Activated T-helper 17 cell treated with anti-CD3 and anti-CD28 coated beads, Interleukin-2, amount 50 U/mL, for 72 hours (primary cell): ENCODE measurements at regions not wholly inside any gene's neighbourhood (a gene's known extent, or its start where the extent isn't known, plus 50 kb on each side); places are given as distances from the start of the nearest gene placed in this dataset.

ENCODE experiments used
- ATAC-seq: fragments of 150-1000 bp; cut with Tn5 transposase; replicated peaks from 2 replicates; pipeline ENCODE4 v1.10.0; 2021; ENCODE audit warnings: mild to moderate bottlenecking, moderate library complexity
- H3K27ac Mint-ChIP-seq: one replicate; pipeline ENCODE4 v1.8.0; 2022; ENCODE audit warnings: mixed read lengths
- H3K27me3 Mint-ChIP-seq: one replicate; pipeline ENCODE4 v1.8.0; 2022; ENCODE audit warnings: mixed read lengths
- H3K36me3 Mint-ChIP-seq: one replicate; pipeline ENCODE4 v1.8.0; 2022; ENCODE audit warnings: low read depth, mild to moderate bottlenecking, mixed read lengths
- H3K4me1 Mint-ChIP-seq: one replicate; pipeline ENCODE4 v1.8.0; 2022; ENCODE audit warnings: mixed read lengths
- H3K4me3 Mint-ChIP-seq: one replicate; pipeline ENCODE4 v1.8.0; 2022; ENCODE audit warnings: mild to moderate bottlenecking, mixed read lengths
- H3K9me3 Mint-ChIP-seq: one replicate; pipeline ENCODE4 v1.8.0; 2022; ENCODE audit warnings: mixed read lengths

DNA sequence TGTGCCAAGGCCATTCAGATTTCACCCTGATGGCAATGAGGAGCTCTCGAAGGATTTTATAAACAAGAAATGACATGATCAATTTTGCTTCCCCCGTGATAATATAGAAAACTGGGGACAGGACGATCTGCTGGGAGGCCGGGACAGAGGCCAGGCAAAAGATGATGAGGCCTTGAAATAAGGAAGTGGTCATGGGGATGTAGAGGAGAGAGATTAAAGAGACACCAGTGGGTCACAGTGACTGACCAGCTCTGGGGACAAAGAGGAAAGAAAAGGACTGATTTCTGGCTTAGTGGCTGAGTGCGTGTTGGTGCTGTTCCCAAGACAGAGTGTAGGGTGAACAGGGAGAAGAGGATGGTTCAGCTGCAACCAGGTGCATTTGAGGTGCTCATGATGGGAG, 68.7 kb upstream of the FLT1 start:
- no peak for ATAC-seq
- Mint-ChIP-seq H3K9me3 (no peaks in the 10 kb centered on the region), H3K4me3 (no peak overlapping the region), H3K4me1 (no peaks in the 10 kb centered on the region), H3K27ac (no peak overlapping the region), H3K27me3 (peaks cover 6% of the 10 kb centered on the region), H3K36me3 (no peaks in the 10 kb centered on the region)

- peaks cover 6% of the 10 kb centered on the region for H3K27me3 Mint-ChIP-seq
- H3K4me1 Mint-ChIP-seq: no peaks in the 10 kb centered on the region
- no peak overlapping the region for H3K4me3 Mint-ChIP-seq
- no peak for ATAC-seq
- no peaks in the 10 kb centered on the region for H3K36me3 Mint-ChIP-seq
- H3K9me3 Mint-ChIP-seq: no peaks in the 10 kb centered on the region
- no peak overlapping the region for H3K27ac Mint-ChIP-seq
These were observed 65.7 kb upstream of the FLT1 start for GRCh38 chr13:28560612-28561011.

- ATAC-seq: no peak
- Mint-ChIP-seq H3K27ac (no peak overlapping the region), H3K27me3 (peaks cover 10% of the 10 kb centered on the region), H3K4me3 (no peak overlapping the region), H3K4me1 (no peaks in the 10 kb centered on the region), H3K36me3 (no peaks in the 10 kb centered on the region), H3K9me3 (no peaks in the 10 kb centered on the region)
These were observed 64.8 kb upstream of the FLT1 start for GRCh38 chr13:28559636-28560259.

- Mint-ChIP-seq H3K9me3 (no peaks in the 10 kb centered on the region), H3K4me1 (no peaks in the 10 kb centered on the region), H3K27me3 (peaks cover 10% of the 10 kb centered on the region), H3K4me3 (no peak overlapping the region), H3K36me3 (no peaks in the 10 kb centered on the region), H3K27ac (no peak overlapping the region)
- no peak for ATAC-seq
These were observed 63.6 kb upstream of the FLT1 start for GRCh38 chr13:28558567-28558966.

DNA sequence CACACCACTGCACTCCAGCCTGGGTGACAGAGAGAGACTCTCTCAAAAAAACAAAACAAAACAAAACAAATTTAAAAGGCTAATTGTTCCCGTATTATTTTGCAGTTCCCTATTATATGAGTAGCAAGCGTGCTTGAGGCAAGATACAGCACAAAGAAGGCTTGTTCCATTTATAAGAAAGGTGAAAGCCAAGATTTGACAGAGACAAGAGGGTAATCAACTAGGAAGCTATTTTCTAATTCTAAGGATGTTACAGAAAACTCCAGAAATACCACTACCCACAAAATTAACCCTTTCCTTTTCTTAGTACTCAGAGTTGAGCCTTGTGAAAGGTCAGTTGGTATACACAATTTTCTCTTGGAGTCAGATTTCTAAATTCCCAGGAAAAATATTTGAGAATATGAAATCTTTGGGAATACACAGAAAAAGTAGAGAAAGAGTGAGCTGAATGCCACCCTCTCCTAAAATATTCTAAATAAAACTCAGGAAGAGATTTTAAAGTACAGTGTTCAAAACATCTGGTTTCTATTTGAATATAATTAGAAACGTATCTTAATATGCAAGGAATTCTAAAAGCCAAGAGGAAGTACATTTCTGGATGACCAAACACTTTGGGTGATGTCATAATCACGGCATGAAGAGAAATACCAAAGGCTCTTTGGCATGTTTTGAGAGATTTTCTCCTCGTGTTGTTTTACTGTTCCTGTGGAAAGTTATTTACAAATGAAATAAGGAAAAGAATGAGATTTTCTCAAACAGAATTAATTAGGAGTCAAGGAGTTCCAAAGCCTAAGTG, 63.0 kb upstream of the FLT1 start:
- H3K9me3 Mint-ChIP-seq: no peaks in the 10 kb centered on the region
- H3K4me1 Mint-ChIP-seq: no peaks in the 10 kb centered on the region
- no peak for ATAC-seq
- peaks cover 10% of the 10 kb centered on the region for H3K27me3 Mint-ChIP-seq
- no peak overlapping the region for H3K27ac Mint-ChIP-seq
- H3K36me3 Mint-ChIP-seq: no peaks in the 10 kb centered on the region
- no peak overlapping the region for H3K4me3 Mint-ChIP-seq

DNA sequence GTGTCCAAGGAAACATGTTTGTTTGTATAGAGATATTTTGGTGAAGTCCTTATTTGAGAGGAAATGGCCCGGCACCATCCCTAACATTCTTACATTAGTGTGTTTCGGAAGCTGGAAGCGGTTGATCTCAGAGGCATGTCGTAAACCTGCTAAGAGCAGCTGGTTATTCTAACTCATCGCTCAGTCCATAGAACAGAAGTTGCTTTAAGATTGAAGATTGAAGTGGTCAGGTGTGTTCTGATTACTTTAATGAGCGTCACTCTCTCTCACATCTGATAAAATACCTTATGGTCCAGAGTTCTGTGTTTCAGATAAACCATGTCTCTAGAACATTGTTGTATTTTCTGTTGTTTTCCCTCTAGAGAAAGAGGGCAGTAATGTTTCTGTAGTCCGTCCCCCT, 60.2 kb upstream of the FLT1 start:
- no peak overlapping the region for H3K27ac Mint-ChIP-seq
- H3K4me3 Mint-ChIP-seq: no peak overlapping the region
- no peak for ATAC-seq
- H3K9me3 Mint-ChIP-seq: no peaks in the 10 kb centered on the region
- H3K4me1 Mint-ChIP-seq: peaks cover 5% of the 10 kb centered on the region
- H3K27me3 Mint-ChIP-seq: peaks cover 18% of the 10 kb centered on the region
- H3K36me3 Mint-ChIP-seq: no peaks in the 10 kb centered on the region

GRCh38 chr13:28553971-28554370, 59.0 kb upstream of the FLT1 start:
- H3K4me3 Mint-ChIP-seq: no peak overlapping the region
- no peak for ATAC-seq
- H3K27ac Mint-ChIP-seq: no peak overlapping the region
- H3K36me3 Mint-ChIP-seq: no peaks in the 10 kb centered on the region
- H3K4me1 Mint-ChIP-seq: peaks cover 5% of the 10 kb centered on the region
- H3K27me3 Mint-ChIP-seq: peaks cover 20% of the 10 kb centered on the region
- no peaks in the 10 kb centered on the region for H3K9me3 Mint-ChIP-seq

DNA sequence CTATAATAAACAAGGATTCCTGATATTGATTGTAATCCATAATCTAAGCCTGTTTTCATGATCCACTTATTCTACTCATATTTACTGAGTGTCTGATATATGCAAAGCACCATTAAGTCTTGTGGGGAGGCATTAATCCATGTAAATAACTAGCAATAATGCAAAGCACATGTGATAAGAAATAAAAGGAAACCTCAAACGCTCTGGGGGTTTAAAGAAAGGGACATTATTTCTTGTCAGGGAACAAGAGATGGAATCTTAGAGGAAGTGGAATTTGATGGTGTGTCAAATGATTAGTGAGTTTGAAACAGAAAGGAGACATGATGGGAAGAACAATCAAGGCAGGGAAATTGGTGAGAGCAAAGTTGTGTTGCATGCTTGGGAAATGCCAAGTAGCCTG, 57.4 kb upstream of the FLT1 start:
- Mint-ChIP-seq H3K27me3 (peaks cover 30% of the 10 kb centered on the region), H3K9me3 (no peaks in the 10 kb centered on the region)

DNA sequence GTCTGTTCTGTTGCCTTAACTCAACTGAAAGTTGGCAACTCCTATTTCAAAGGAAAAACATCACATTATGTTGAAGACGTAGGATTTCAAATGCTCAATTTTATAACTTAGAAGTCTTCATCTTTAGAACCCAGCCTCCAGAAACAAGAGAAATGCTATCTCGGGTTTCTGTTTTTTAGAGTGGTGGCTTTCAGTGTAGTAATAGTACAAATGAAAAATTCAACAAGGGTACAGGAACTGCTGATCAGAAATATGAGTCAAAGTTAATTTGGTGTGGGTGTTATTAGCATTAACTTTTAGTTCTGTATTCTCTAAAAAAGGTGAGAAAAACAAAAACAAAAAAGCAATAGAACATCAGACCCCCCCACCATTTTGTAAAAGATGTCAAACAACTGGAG, 56.6 kb upstream of the FLT1 start:
- ATAC-seq: peak; percentile 71
- peak overlapping the region; percentile 7 for H3K4me3 Mint-ChIP-seq
- H3K9me3 Mint-ChIP-seq: no peaks in the 10 kb centered on the region
- H3K27me3 Mint-ChIP-seq: peaks cover 31% of the 10 kb centered on the region
- H3K36me3 Mint-ChIP-seq: no peaks in the 10 kb centered on the region
- peak overlapping the region; percentile 4 for H3K27ac Mint-ChIP-seq
- H3K4me1 Mint-ChIP-seq: peaks cover 5% of the 10 kb centered on the region

More for the DNA sequence above, 57.4 kb upstream of the FLT1 start:
- Mint-ChIP-seq H3K4me3 (no peak overlapping the region), H3K36me3 (no peaks in the 10 kb centered on the region), H3K27ac (no peak overlapping the region), H3K4me1 (peaks cover 5% of the 10 kb centered on the region)
- no peak for ATAC-seq

DNA sequence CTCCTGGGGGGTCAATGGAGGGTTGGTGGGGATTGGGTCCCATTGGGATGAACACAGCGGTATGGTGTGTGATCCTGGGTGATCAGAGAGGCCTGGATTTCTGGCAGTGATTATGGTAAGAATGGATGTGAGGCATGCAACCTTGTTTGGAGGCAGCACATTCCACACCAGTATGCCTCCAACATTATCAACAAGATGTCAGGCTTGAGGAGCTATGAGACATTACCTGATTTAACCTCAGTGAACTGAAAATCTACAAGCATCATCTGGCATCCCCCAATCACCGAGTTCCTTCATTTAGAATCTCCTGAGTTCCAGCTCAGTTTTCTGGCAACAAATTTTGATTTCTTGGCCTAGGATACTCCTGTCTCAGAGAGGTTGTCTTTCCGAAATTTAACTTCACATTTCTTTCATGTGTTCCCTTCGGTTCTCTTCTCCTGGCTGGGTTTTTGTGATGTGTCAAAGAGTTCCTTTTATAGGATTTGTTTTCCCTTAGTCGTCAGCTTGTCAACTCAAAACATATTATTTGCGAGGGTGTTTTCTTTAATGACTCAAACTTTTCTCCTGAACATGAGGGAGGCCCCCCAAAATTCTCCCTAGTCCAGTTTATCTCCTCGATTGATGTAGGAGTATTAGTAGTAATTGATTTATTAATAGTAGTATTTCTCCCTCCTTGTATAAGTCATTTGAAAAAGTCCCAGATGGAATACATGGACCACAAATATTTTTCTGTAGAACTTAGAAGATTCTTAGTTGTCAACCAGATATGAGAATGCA, 56.0 kb upstream of the FLT1 start:
- Mint-ChIP-seq H3K4me1 (peaks cover 5% of the 10 kb centered on the region), H3K27ac (peak overlapping the region; percentile 4), H3K4me3 (peak overlapping the region; percentile 7), H3K36me3 (no peaks in the 10 kb centered on the region), H3K27me3 (peaks cover 31% of the 10 kb centered on the region), H3K9me3 (no peaks in the 10 kb centered on the region)
- ATAC-seq: peak; percentile 56

GRCh38 chr13:28550091-28550490, 55.2 kb upstream of the FLT1 start:
- Mint-ChIP-seq H3K27ac (peak overlapping the region; percentile 4), H3K4me3 (no peak overlapping the region), H3K4me1 (peaks cover 5% of the 10 kb centered on the region), H3K9me3 (no peaks in the 10 kb centered on the region), H3K36me3 (no peaks in the 10 kb centered on the region), H3K27me3 (peaks cover 31% of the 10 kb centered on the region)
- ATAC-seq: no peak

GRCh38 chr13:28548872-28549271, 53.9 kb upstream of the FLT1 start:
- peaks cover 5% of the 10 kb centered on the region for H3K4me1 Mint-ChIP-seq
- H3K27ac Mint-ChIP-seq: no peak overlapping the region
- peaks cover 36% of the 10 kb centered on the region for H3K27me3 Mint-ChIP-seq
- ATAC-seq: no peak
- H3K36me3 Mint-ChIP-seq: no peaks in the 10 kb centered on the region
- peaks cover 2% of the 10 kb centered on the region for H3K9me3 Mint-ChIP-seq
- H3K4me3 Mint-ChIP-seq: no peak overlapping the region

DNA sequence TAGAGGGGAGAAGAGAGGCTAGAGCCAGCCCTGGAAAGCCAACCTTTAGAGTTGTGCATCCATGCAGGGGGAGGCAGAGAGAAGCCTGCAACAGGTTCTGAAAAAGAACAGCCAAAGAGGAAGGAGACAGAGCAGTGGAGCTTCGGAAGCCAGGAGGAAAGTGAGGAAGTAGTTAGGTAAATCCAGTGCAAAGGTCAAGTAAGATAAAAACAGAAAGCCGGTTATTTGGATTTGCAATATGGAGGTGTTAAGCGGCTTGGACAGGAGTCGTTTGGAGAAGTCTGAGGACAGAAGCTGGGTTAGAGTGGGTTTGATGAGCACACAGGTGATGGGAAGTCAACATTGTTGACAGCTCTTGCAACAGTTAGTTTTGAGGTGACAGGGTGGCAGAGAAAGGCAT, 53.5 kb upstream of the FLT1 start:
- Mint-ChIP-seq H3K27ac (no peak overlapping the region), H3K4me3 (no peak overlapping the region), H3K36me3 (no peaks in the 10 kb centered on the region), H3K9me3 (peaks cover 5% of the 10 kb centered on the region), H3K4me1 (peaks cover 5% of the 10 kb centered on the region), H3K27me3 (peaks cover 39% of the 10 kb centered on the region)
- no peak for ATAC-seq

- Mint-ChIP-seq H3K27me3 (peaks cover 42% of the 10 kb centered on the region), H3K4me1 (no peaks in the 10 kb centered on the region), H3K27ac (no peak overlapping the region), H3K36me3 (no peaks in the 10 kb centered on the region), H3K9me3 (peaks cover 12% of the 10 kb centered on the region), H3K4me3 (no peak overlapping the region)
- ATAC-seq: no peak
These were observed 50.8 kb upstream of the FLT1 start for GRCh38 chr13:28545583-28546333.
